ENCODE measurements at regions not wholly inside any gene's neighbourhood (a gene's known extent, or its start where the extent isn't known, plus 50 kb on each side); places are given as distances from the start of the nearest gene placed in this dataset.

DNA sequence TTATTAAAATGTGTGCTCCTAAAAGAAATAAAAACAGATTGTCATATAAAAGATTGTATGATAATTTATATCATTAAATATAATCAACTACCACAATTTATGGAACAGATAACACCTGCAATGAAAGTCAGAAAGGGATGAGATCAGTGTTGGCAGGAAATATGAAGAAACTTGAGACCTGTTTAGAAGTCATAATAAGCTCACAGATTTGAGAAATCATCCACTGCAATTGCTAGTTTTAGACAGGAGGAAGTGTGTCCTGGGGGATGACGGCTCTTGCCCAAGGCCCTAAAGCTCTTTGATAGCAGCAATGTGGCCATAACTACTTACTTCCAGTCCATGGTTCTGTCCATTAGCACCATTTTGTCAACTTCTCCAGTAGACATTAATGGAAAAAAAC lies 122.8 kb upstream of the SOX5 start:
- TF ChIP-seq POLR2AphosphoS5 (IDR thresholded peaks at IDR 0.05) = no peak
- TF ChIP-seq, protein P1, sequence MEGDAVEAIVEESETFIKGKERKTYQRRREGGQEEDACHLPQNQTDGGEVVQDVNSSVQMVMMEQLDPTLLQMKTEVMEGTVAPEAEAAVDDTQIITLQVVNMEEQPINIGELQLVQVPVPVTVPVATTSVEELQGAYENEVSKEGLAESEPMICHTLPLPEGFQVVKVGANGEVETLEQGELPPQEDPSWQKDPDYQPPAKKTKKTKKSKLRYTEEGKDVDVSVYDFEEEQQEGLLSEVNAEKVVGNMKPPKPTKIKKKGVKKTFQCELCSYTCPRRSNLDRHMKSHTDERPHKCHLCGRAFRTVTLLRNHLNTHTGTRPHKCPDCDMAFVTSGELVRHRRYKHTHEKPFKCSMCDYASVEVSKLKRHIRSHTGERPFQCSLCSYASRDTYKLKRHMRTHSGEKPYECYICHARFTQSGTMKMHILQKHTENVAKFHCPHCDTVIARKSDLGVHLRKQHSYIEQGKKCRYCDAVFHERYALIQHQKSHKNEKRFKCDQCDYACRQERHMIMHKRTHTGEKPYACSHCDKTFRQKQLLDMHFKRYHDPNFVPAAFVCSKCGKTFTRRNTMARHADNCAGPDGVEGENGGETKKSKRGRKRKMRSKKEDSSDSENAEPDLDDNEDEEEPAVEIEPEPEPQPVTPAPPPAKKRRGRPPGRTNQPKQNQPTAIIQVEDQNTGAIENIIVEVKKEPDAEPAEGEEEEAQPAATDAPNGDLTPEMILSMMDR (IDR thresholded peaks at IDR 0.05) = no peak
- no peak for TF ChIP-seq POLR2A (IDR thresholded peaks at IDR 0.05)

Data from breast epithelium (tissue), 3 donors.